Frontal cortex (tissue), 3 donors: ENCODE measurements at regions not wholly inside any gene's neighbourhood (a gene's known extent, or its start where the extent isn't known, plus 50 kb on each side); places are given as distances from the start of the nearest gene placed in this dataset.
"Not testable (repeated sequence)": the region's sequence is repeated elsewhere in the genome, so short reads cannot be mapped to it uniquely, and the experiment has no call there.

Experiments used
- DNase-seq, 2 donors: peaks; one replicate each; pipeline ENCODE4 v3.0.0; 2012; ENCODE audit warnings: low spot score in 2 of 2
- FAIRE-seq: peaks from 2 replicates; lab custom pipeline; 2012; peaks lifted over from hg19 to GRCh38; lab: Jason Lieb, UNC
- donor health status: control.
- donor health status: control.
- donor health status: control.

GRCh38 chr13:34152996-34153395, 335.0 kb downstream of the RFC3 start:
- DNase-seq, result no peak
- FAIRE-seq, result no peak

- FAIRE-seq (no peak), DNase-seq (no peak)
Measured at GRCh38 chr13:34153428-34154180, 335.7 kb downstream of the RFC3 start.

DNA sequence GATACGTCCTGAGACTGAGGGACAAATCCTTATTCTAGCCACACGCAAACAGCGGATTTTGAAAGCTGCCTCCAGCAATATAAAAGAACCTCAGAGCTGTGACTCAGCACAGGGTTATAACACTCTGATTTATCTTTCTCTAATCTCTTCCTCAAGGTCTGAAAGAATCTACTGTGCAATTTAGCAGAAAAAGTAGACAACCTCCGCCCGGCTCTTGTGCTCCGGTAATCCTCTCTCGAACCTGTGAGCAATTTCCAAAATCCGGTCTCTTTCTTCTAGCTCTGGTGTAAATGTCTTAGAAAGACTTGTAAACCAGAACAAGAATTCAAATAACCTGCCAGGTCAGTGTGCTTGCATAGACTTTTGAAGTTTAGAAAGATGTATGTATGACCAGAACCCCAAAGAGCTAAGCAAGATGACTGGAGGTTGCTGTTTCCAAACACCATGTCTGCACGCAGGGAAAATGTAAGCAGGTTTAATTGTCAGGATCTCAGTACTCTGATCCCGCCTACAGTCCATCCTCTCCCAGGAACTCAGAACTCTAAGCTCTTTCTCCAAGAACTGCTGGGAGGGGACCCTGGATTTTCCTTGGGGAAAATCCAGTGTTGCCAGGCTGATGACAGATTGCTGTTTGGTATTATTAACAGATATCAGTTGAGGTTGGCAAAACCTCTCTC, 338.1 kb downstream of the RFC3 start:
- FAIRE-seq (no peak), DNase-seq (no peak)

- no peak for DNase-seq
- no peak for FAIRE-seq
Measured at GRCh38 chr13:34156841-34157365, 339.0 kb downstream of the RFC3 start.

DNA sequence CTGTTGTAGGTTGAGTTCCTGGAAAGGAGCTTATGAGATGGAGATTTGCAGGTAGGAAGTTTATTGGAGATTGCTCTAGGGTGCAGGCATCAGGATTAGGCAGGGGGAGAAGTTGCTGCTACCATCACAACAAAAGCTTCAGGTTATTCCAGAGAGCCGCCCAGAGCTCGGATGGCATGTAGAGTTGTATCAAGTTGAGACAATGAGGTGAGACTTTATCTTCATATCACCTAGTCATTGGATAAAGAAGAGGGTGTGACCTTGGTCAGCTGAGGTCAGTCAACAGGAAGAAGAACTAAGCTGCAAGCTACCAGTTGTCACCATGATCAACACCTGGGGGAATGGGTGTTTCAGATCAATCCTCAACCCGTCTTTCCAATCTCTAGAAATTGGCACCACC, 342.0 kb downstream of the RFC3 start:
- FAIRE-seq, result no peak
- no peak for DNase-seq

DNA sequence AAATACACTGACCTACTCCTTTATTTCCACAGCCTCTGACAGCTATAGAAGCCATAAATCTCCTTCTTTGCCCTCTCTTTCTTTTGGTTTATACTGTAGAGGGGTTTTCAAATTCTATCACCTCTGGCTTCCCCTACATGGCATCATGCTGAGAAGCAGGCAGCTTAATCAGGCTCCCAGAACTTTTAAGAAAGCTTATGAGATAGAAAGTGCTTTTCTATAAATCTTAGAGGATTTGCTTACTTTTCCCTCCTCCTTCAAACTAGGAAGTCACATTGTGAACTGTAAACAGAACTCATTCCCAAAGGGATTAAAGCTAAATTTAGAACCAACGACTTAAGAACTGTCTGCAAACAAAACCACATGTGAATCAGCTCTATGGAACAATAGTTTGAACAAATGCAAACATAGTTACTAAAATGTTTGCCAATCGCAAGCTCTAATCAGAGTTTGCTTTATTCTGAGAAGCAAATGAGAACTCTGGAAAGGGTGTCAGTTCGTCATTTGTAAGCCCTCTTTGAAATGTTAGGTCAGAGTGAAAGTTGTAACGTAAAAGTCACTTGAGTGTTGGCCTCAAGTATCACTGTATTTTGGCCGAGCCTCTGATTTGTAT, 344.1 kb downstream of the RFC3 start:
- no peak for DNase-seq

DNA sequence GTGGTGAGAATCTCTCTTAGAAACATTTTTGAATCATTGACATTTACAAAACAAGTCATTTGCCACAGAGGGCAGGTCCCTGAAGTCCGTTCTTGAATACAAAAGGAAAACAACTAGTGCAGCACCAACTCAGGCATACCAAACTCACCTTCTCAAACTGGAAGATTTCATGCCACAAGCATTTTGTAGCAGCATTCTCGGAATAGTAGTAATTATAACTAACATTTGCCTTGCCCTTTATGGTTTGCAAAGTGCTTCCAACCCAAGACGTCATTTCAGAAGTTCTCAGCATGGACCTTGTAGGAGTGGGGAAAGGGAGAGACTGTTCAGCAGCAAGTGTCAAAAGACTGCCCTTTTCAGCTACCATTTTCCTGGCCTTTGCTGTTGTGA, 344.6 kb downstream of the RFC3 start:
- no peak for FAIRE-seq
- DNase-seq, result no peak

More for the DNA sequence above, 344.1 kb downstream of the RFC3 start:
- no peak for FAIRE-seq

DNA sequence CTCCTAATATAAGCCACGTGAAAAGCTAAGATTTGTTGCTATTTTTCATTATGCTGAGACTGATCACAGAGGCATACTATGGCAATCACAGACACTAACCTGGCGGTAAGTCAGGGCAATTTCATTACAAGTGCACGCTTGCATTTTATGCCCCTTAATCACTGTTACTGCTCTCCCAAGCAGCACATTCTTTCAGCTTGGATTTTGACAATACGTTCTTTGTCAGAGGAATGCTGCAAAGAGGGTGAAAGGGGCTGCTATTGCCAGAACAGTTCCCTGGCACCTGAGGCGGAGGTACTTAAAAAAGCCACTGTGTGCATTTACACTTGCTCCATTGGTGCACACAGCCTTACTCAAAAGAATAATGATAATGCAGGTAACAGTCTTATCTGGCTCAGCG, 346.6 kb downstream of the RFC3 start:
- no peak for FAIRE-seq
- no peak for DNase-seq

GRCh38 chr13:34165158-34165557, 347.2 kb downstream of the RFC3 start:
- DNase-seq (no peak), FAIRE-seq (no peak)

DNA sequence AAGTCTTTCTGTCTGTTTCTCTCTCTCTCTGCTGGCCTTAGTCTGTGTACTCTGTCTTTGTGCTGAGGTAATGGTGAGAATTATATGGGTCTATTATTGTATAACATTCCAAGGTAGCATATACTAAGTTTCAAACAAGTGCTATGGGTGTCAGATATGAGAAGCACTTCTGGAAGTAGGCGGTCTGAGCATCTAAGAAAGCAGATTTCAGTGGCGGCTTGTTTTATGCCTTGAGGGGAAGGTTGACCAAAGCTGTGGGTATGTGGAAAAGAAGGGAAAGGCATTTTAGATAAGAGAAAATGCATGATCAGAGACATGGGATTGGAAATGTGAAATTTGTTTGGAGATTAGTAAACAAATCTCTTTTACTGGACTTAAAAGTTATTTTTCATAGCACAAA, 348.5 kb downstream of the RFC3 start:
- FAIRE-seq (no peak), DNase-seq (no peak)

GRCh38 chr13:34167347-34167746, 349.4 kb downstream of the RFC3 start:
- no peak for DNase-seq
- no peak for FAIRE-seq

GRCh38 chr13:34172048-34172447, 354.1 kb downstream of the RFC3 start:
- no peak for FAIRE-seq
- no peak for DNase-seq

DNA sequence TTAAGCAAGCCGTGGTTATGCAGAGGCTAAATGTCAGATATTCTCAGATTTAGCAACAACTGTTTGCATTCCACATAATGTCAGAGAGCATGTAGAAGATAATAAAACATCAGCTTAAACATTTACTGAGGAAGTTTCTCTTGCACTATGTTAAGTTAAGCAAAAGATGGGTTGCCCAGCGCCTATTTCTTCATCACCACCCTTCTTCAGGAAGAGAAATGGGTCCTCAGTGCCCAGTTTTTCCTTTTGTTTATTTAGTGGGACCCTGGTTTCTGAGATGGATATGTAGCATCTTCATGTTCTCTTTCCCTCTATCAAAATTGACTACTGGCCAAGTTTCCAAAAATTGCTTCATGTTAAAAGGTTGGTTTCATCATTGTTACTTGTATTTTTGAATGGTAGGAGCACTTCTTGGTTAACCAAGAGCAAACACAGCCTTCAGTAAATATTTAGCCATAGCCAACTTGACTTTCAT, 356.8 kb downstream of the RFC3 start:
- DNase-seq (no peak), FAIRE-seq (no peak)

- no peak for FAIRE-seq
- DNase-seq, result no peak
Measured at GRCh38 chr13:34175551-34175950, 357.6 kb downstream of the RFC3 start.

DNA sequence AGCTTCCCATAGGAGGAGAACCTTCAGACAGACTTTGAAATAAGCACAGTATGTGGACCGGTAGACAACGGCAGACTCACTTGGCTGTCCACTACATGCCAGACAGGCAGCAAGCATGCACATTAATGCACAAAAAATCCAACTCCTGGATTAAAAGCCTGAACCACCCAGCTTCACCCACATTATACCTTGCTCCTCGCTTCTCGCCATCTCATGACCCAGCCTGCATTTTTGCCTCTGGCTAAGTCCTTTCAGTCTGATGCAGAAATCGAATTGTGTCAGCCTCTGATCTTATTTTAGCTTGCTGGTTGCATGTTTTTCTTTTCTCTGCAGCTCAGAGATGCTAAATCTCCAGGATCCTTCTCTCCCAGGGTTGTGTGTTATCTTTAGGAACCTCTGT, 358.7 kb downstream of the RFC3 start:
- no peak for DNase-seq
- FAIRE-seq, result no peak

- no peak for FAIRE-seq
- no peak for DNase-seq
Measured at GRCh38 chr13:34179481-34179880, 361.5 kb downstream of the RFC3 start.

GRCh38 chr13:34179927-34180326, 362.0 kb downstream of the RFC3 start:
- FAIRE-seq, result no peak
- DNase-seq, result no peak

DNA sequence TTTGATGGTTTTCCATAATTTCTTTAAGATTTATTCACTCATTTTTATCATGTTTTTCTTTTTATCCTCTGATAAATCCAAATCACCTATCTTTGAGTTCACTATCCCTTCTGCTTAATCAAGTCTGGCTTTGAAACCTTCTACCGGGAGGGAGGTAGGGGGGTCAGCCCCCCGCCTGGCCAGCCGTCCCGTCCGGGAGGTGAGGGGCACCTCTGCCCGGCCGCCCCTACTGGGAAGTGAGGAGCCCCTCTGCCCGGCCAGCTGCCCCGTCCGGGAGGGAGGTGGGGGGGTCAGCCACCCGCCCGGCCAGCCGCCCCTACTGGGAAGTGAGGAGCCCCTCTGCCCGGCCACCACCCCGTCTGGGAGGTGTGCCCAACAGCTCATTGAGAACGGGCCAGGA, 363.3 kb downstream of the RFC3 start:
- FAIRE-seq, DNase-seq: not testable (repeated sequence)

DNA sequence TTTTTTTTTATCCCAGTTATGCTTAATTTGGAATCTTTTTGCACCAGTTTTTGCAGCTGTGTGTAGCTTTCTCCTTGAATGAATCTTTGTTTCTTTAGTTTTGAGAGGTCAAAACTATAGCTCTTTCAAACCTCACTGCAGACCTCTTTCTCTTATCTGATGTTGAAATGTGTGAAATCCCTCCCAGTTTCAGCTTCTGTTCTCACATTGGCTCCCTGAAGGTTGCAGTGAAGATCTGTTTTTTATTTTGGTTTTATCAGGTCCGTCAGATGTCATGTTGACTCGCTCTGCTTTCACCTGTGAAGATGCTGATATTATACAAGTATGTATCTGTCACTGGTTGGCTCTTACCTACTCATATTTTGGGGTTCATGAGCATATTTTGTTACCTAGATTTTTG, 372.0 kb downstream of the RFC3 start:
- FAIRE-seq (no peak), DNase-seq (no peak)

- FAIRE-seq (no peak), DNase-seq (no peak)
Measured at GRCh38 chr13:34201050-34201913, 383.3 kb downstream of the RFC3 start.
